ENCODE measurements at regions not wholly inside any gene's neighbourhood (a gene's known extent, or its start where the extent isn't known, plus 50 kb on each side); places are given as distances from the start of the nearest gene placed in this dataset.

GRCh38 chr6:80530103-80530502 is 423.6 kb downstream of the BCKDHB start:
- DNase-seq (ENCODE audit: low read depth in 1 of 2, low spot score in 1 of 2), result no peak
- no peaks in the 10 kb centered on the region for H3K27me3 ChIP-seq (ENCODE audit: insufficient read depth, poor library complexity, severe bottlenecking)
- H3K27ac ChIP-seq (replicated peaks), result no peak overlapping the region
- TF ChIP-seq SPI1 (IDR thresholded peaks at IDR 0.05; ENCODE audit: borderline replicate concordance, low read depth) (no peak), CTCF (IDR thresholded peaks at IDR 0.05; ENCODE audit: insufficient read depth, low read length) (no peak), POLR2AphosphoS5 (IDR thresholded peaks at IDR 0.05; ENCODE audit: low read depth) (no peak), GABPA (IDR thresholded peaks at IDR 0.05; ENCODE audit: low read depth) (no peak), REST (IDR thresholded peaks at IDR 0.05; ENCODE audit: insufficient replicate concordance, low read depth) (no peak)
- H3K4me3 ChIP-seq (replicated peaks; ENCODE audit: insufficient read depth, low read length), result no peak overlapping the region

- Histone ChIP-seq H3K27me3 (ENCODE audit: insufficient read depth, poor library complexity, severe bottlenecking) (no peaks in the 10 kb centered on the region), H3K4me3 (replicated peaks; ENCODE audit: insufficient read depth, low read length) (no peak overlapping the region), H3K27ac (replicated peaks) (no peak overlapping the region)
- no peak for DNase-seq (ENCODE audit: low read depth in 1 of 2, low spot score in 1 of 2)
- TF ChIP-seq GABPA (IDR thresholded peaks at IDR 0.05; ENCODE audit: low read depth) (no peak), REST (IDR thresholded peaks at IDR 0.05; ENCODE audit: insufficient replicate concordance, low read depth) (no peak), CTCF (IDR thresholded peaks at IDR 0.05; ENCODE audit: insufficient read depth, low read length) (no peak), POLR2AphosphoS5 (IDR thresholded peaks at IDR 0.05; ENCODE audit: low read depth) (no peak), SPI1 (IDR thresholded peaks at IDR 0.05; ENCODE audit: borderline replicate concordance, low read depth) (no peak)
These were observed 421.6 kb downstream of the BCKDHB start for GRCh38 chr6:80528115-80528514.

GRCh38 chr6:80527552-80528052 is 421.1 kb downstream of the BCKDHB start:
- no peak for DNase-seq (ENCODE audit: low read depth in 1 of 2, low spot score in 1 of 2)
- H3K4me3 ChIP-seq (replicated peaks; ENCODE audit: insufficient read depth, low read length), result no peak overlapping the region
- H3K27ac ChIP-seq (replicated peaks), result no peak overlapping the region
- H3K27me3 ChIP-seq (ENCODE audit: insufficient read depth, poor library complexity, severe bottlenecking), result no peaks in the 10 kb centered on the region
- TF ChIP-seq CTCF (IDR thresholded peaks at IDR 0.05; ENCODE audit: insufficient read depth, low read length), result no peak
- no peak for TF ChIP-seq SPI1 (IDR thresholded peaks at IDR 0.05; ENCODE audit: borderline replicate concordance, low read depth)
- no peak for TF ChIP-seq POLR2AphosphoS5 (IDR thresholded peaks at IDR 0.05; ENCODE audit: low read depth)
- no peak for TF ChIP-seq GABPA (IDR thresholded peaks at IDR 0.05; ENCODE audit: low read depth)
- no peak for TF ChIP-seq REST (IDR thresholded peaks at IDR 0.05; ENCODE audit: insufficient replicate concordance, low read depth)

Data from HL-60 (cell line).